ENCODE measurements at regions not wholly inside any gene's neighbourhood (a gene's known extent, or its start where the extent isn't known, plus 50 kb on each side); places are given as distances from the start of the nearest gene placed in this dataset.

- H3K4me3 ChIP-seq (replicated peaks; ENCODE audit: low read depth, low read length) = no peak overlapping the region
Measured at GRCh38 chr20:41902346-41902745, 284.2 kb upstream of the CHD6 start.

DNA sequence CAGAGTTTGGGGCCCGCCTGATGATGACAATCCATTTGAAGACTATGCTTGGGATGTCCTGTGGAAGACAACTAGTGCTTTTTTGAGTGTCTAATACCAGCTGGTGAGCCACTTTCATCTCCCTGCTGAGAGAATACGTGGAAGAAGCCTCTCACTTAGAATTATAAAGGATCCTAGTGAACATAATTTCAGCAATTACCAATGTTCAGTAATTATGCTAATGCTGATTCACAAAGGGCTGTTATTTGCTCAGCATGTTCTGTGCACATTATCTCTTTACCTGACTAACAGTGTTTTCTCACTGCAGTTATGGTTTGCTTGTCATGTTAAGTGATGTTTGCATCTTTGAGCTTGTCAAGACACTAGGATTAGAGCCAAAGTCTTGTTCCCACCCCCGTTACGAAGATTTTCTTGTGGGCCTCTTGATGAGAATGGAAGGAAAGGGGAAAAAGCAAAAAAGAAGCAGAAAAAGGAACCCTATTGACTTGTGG lies 282.1 kb upstream of the CHD6 start:
- no peak for TF ChIP-seq CTCF (IDR thresholded peaks at IDR 0.05; ENCODE audit: low read length, missing control alignments)
- no peak for DNase-seq (ENCODE audit: low read depth)
- H3K4me3 ChIP-seq (replicated peaks; ENCODE audit: low read depth, low read length) = no peak overlapping the region

More at GRCh38 chr20:41902346-41902745, 284.2 kb upstream of the CHD6 start:
- no peak for DNase-seq (ENCODE audit: low read depth)
- no peak for TF ChIP-seq CTCF (IDR thresholded peaks at IDR 0.05; ENCODE audit: low read length, missing control alignments)

DNA sequence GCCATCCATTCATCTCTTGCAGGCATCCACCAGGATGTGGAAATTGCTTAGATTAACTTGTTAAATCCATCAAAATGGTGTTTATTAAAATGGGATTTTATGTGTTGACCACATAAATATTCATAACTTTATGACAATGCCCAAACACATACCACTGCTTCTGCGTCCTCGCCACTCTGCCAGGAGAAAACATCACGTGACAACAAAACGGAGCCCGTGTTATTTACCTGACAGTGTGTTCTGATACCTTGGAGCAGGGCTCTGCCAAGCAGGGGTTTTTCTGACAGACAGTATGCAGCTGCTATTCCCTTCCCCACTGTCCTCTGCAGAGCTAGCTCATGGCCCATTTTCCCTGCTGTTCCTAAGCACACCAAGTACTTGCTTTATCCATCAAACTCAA lies 279.5 kb upstream of the CHD6 start:
- H3K4me3 ChIP-seq (replicated peaks; ENCODE audit: low read depth, low read length) = no peak overlapping the region
- TF ChIP-seq CTCF (IDR thresholded peaks at IDR 0.05; ENCODE audit: low read length, missing control alignments) = no peak
- DNase-seq (ENCODE audit: low read depth) = no peak

DNA sequence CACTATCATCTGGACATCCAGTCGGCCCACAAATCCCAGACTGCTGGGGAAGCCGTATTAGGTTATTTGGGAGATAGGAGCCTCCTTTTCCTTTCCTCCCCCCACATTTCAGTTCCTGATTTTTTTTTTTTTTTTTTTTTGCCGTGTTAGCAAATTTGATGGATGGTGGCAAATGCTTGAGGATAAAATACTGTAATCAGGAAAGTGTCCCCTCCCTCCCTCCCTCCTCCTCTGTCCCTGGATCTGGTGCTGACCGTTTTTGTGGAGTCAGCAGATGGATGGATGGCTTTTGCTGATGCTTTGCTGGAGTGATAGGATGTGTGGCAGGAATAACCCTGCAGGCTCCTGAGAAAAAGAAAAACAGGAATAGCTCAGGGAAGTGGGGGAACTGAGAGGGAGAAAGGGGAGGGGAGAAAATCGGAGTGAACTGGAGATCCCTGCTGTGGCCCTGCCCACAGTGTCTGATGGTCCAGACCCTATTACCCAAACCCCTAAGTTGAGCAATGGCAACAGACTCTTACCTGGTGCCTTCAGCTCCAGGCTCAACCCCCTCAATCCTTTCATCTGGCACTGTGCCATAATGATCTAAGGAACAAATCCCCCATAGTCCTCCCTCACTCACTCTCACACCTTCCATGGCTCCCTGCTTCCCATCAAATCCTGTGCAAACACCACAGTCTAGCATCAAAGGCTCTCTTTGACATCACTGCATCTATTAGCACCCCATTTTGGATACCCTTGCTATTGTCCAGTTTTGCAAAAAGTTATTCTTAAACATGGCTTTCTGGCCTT lies 277.3 kb upstream of the CHD6 start:
- DNase-seq (ENCODE audit: low read depth) = no peak
- TF ChIP-seq CTCF (IDR thresholded peaks at IDR 0.05; ENCODE audit: low read length, missing control alignments) = no peak
- no peak overlapping the region for H3K4me3 ChIP-seq (replicated peaks; ENCODE audit: low read depth, low read length)

DNA sequence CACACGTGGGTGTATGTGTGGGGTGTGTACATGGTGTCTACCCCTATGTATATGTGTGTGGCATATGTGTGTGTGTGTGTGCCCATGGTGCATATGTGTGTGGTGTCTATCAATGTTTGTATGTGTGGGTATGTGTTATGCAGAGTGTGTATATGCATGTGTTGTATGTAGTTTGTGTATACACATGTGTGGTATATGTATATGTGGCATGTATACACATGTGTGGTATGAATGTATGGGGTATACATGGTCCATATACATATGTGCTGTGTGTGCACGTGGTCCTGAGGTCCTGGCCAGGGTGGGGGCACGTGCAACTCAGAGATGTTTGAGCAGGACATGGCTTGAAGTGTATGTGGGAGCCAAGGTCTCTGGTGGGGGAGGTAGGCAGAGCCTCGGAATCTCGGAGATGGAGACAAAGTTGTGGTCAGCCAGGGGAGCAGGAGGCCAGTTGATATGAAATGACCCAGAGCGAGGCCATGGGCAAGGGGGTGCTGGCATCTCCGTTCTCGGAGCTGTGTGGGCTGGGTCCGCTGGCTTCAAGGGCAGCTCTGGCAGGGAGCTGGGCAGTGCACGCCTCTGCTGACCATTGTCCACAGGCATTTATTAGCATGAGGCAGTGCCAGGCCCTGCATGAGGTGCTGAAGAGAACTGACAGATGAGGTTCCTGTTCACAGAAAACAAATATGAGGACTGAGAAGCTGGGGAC lies 276.2 kb upstream of the CHD6 start:
- H3K4me3 ChIP-seq (replicated peaks; ENCODE audit: low read depth, low read length) = no peak overlapping the region
- TF ChIP-seq CTCF (IDR thresholded peaks at IDR 0.05; ENCODE audit: low read length, missing control alignments) = no peak
- no peak for DNase-seq (ENCODE audit: low read depth)

DNA sequence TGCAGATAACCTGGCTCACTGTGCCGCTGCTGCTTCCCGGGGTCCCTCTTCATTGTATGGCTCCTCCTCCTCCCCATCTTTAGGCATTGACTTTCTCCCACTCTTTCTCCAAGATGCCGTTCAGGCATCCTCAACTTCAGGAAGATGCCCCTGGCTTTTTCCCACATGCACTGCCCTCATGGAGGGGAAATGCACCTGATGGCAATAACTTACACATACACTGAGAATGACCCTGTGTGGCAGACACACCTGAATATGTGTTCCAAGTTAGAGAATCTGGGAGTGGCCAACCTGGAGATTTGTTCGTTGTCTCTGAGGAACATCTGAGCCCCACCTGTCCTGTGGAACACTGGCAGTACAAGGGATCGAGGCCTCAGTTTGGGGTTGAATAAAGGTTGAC lies 273.9 kb upstream of the CHD6 start:
- no peak for DNase-seq (ENCODE audit: low read depth)

More for the DNA sequence above, 273.9 kb upstream of the CHD6 start:
- no peak overlapping the region for H3K4me3 ChIP-seq (replicated peaks; ENCODE audit: low read depth, low read length)
- TF ChIP-seq CTCF (IDR thresholded peaks at IDR 0.05; ENCODE audit: low read length, missing control alignments) = no peak

All from fibroblast of pulmonary artery (primary cell).